ENCODE measurements at regions not wholly inside any gene's neighbourhood (a gene's known extent, or its start where the extent isn't known, plus 50 kb on each side); places are given as distances from the start of the nearest gene placed in this dataset.

- TF ChIP-seq POLR2AphosphoS5 (IDR thresholded peaks at IDR 0.05), result no peak
- TF ChIP-seq CTCF (IDR thresholded peaks at IDR 0.05), result no peak
- no peak for TF ChIP-seq POLR2A (IDR thresholded peaks at IDR 0.05)
Observed at GRCh38 chr14:42676636-42677035, 1070.0 kb downstream of the LRFN5 start.
